H1 (cell line): ENCODE measurements at regions not wholly inside any gene's neighbourhood (a gene's known extent, or its start where the extent isn't known, plus 50 kb on each side); places are given as distances from the start of the nearest gene placed in this dataset.

Experiments
- HDAC6 ChIP-seq: IDR thresholded peaks from one replicate; pipeline ENCODE4 v1.7.1; 2012; ENCODE audit warnings: low read depth, mild to moderate bottlenecking, inconsistent platforms, low read length, moderate library complexity
- YY1 ChIP-seq: IDR thresholded peaks from 2 replicates; pipeline ENCODE4 v1.6.1; 2011; ENCODE audit warnings: low read depth, mild to moderate bottlenecking, low read length

- TF ChIP-seq YY1 (no peak), HDAC6 (no peak)
Observed at GRCh38 chr4:86484241-86484640, 109.9 kb upstream of the PTPN13 start (continued).
